ENCODE measurements at regions not wholly inside any gene's neighbourhood (a gene's known extent, or its start where the extent isn't known, plus 50 kb on each side); places are given as distances from the start of the nearest gene placed in this dataset.

DNA sequence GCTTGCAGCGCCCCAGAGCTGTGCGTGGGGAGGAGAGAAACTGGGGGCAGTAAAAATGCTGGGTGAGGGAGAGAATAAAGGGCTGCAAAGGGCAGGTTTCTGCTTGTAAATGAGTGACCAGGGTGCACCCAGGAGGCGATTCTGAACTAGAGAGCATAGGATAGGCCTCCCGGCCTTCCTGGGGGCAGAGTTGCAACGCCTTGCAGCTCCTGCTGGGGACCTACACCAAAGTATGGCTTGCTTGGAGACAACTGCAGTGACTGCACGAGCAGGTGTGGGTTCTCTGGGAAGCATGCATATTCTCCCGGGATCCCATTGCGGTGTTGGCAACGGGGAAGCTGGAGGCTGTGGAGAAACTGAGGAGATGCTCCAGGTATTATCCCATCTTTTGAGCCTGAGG, 111.6 kb upstream of the SPACA1 start:
- no peak for DNase-seq (ENCODE audit: low read depth)

DNA sequence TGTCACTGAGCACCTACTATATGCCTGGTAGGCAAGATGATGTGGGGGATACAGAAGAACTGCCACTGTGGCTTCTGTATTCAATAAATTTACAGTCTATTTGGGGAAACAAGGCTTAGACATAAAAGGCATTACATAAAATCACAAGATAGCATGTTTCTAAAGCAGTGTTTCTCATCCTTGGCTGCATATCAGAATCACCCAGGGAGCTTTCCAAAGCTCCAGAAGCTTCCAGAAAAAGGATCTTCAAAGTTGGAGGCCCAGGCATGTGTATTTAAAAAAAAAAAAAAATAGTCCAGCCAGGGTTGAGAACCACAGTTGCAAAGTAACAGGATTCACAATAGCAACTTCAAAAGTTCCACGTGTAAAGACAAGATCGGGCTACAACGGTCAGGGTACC, 112.4 kb upstream of the SPACA1 start:
- no peak for DNase-seq (ENCODE audit: low read depth)

DNA sequence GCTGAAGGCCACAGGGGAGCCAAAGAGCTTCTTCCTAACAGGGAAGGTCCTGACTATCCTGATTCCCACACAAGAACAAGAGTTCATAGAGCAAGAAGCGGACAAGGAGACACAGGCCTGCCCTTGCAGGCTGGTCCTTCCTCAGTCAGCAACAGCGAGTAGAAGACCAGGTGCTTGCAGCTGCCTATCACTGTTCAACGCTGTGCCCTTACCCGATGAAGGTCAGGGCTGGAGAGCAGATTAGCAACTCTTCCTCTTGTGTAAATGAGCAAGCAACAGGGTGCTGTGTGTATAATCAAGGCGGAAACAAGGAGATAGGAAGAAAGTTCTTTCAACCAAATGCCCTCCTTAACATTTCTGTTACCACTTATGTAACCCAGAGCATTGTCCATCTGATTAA, 115.3 kb upstream of the SPACA1 start:
- no peak for DNase-seq (ENCODE audit: low read depth)

DNA sequence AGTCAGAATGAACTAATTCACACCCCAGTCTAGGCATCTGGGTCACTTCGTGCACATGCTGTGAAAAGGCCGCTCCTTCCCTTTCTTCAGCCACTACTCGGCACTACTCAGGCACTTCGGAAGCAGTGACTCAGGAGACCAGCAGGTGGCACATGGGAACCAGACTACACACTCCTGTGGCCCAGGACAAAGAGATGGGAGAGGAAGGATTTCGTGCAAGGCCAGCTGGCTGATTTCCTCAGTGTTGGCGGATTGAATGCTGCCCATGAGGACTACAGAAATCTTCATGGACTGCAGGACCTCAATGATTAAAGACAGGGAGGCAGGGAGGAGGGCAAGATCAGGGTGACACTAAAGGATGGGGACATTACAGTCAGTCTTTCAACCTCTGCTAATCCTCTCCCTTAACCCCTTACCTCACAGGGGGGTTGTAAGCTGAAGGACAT, 117.8 kb upstream of the SPACA1 start:
- peak; percentile 19 for DNase-seq (ENCODE audit: low read depth)

DNA sequence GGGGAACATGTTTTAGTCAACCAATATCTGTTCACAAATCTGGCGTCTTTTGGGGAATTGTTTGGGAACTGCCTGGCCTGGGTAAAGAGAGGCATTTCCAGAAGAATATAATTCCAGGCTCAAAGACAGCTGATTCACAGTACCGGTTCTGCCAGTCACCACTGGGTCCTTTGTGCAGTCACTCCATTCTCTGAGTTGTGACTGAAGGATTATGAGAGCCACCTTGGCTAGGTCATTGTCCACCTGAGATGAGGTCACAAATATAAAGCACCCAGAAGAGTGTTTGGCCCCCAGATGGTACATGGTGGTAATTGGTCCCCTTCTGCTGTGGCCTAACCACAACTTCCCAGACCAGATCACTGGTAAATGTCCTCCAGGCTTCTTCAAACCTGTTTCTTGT, 121.0 kb upstream of the SPACA1 start:
- no peak for DNase-seq (ENCODE audit: low read depth)

DNA sequence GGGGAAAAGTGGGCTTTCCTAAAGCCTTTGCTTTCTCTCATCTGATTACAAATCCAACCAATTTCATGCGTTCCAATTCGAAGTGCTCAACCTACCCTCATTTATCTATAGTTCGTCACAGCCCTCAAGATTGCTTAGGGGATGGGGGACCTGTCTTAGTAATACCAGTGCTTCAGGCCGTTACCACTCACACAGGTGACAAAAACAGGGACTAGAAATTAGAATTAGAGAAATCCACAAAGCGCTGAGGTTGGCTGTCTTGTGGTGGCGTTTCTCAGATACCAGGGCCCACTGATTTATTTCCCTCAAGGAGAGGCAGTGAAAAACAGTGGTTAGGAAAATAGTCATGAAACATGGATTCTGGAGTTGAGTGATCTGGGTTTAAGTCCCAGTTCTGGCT, 121.6 kb upstream of the SPACA1 start:
- no peak for DNase-seq (ENCODE audit: low read depth)

DNA sequence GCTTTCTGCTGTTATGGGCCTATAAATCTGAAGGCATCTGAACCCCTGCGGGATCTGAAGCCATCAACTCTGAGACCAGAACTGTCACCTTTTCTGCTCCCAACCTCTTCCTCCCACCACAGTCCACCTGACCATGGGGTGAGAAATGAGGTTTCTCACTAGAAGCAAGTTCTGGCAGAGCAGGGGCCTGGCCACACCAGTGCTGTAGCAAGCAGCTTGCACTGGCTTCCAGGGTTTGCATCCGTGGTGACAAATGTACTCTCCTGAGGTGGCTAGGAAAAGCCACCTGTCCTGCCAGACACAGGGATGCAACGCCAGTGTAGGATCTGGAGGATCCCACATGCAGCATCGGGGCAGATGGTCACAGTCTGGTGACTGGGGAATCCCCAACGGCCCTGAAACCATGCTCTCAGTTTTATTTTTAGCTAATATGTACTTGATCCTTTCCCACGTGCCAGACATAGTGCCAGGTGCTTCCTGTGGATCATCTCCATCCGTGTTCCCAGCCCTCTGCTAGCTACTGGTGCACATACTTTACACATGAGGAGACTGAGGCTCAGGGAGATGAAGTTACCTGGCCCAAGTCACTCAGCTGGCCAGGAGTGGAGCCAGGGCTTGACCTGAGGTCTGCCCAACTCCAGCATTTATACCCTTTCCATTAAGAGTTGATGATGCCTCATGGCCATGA, 122.1 kb upstream of the SPACA1 start:
- peak; percentile 9 for DNase-seq (ENCODE audit: low read depth)

DNA sequence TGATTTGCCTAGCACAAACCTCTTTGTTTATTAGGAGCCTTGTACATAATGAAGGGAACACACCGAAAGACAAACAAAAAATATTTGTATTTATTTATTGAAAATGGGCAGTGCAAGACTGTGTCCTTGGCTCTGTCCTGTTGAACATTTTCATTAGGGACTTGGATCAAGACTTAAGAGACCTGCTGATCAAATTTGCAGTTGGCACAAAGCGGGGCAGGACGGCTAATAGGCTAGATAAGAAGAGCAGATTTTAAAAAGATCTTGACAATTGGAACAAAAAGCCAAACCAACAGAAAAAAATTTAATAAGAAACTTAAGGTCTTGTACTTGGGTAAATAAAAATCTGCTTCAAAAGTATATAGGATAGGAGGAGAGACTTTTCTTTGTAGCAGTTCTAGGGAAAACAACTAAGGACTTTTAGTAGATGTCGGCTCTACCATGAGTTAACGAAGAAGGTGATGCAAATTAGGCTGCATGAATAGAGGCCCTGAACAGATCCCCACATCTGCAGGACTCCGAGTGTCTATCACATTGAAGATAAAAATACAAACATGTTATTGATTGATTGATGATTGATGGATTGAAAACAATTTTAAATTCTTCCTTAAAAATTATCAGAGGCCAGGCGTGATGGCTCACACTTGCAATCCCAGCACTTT, 124.1 kb upstream of the SPACA1 start:
- DNase-seq (ENCODE audit: low read depth) = no peak

DNA sequence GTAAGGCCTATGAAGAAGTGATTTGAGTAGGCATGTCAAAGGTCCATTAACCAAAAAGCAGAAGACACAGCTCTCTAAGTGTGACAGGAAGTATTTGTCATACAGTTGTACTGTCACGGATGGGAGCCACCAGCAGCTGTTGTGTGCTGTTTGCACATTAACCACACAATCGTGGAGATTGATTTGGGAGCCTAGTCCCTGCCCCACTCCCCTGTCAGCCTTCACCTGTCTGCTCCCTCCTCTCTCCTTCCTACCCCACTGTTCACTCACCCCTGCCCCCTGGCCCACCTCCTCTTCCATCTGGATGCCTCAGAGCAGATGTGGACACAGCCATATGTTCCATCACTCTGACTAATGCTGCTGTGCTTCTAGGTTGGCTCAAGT, 124.7 kb upstream of the SPACA1 start:
- DNase-seq (ENCODE audit: low read depth) = no peak

DNA sequence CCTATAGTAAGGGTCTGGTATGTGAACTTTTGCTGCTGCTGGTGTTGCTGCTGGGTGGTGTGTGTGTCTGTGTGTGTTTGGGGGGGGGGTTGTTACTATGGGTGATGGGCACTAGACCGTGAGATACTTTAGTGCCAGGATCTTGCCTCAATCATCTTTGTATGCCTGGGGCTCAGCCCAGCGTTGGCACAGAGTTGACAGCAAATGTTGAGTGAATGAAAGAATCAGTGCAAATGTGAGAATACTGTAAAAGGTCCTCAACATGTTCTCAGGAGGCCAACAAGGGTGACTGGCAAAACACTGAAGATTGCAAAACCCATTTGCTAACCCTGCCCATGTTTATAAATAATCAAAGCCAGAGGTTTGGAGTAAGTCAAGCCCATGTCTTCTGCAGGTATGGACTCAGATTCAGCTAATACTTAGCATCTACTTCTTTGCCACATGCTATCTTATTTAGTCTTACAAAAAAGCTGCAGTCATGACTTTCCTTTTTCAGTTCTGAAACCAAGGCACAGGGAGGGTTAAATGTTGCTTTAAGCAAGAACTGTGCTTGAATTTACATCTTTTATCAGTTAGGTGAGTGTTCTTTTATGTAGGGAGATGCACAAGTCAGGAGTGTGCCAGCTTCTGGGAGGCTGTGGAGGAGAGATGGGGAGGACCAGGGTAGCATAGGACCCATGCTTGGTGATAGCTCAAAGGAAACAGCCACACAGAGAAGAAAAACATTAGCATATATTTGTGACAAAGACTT, 125.3 kb upstream of the SPACA1 start:
- no peak for DNase-seq (ENCODE audit: low read depth)

DNA sequence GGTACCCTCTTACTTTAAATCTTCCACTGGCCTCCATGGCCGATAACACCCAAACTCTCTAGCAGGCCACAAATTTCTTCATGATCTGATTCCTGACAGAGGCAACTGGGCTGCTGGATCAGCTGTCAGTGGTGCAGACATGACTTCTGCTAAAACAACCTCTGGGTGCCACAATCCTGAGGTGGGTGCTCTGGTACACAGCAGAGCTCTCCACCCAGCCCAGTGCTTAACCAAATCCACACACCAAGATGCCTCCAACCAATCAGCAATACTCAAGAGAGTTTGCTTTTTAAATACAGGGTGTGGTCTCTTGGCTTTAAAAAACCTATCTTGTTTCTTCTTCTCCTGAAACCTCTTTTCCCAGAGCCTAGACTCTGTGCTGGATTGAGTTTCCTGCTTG, 126.6 kb upstream of the SPACA1 start:
- DNase-seq (ENCODE audit: low read depth) = no peak

DNA sequence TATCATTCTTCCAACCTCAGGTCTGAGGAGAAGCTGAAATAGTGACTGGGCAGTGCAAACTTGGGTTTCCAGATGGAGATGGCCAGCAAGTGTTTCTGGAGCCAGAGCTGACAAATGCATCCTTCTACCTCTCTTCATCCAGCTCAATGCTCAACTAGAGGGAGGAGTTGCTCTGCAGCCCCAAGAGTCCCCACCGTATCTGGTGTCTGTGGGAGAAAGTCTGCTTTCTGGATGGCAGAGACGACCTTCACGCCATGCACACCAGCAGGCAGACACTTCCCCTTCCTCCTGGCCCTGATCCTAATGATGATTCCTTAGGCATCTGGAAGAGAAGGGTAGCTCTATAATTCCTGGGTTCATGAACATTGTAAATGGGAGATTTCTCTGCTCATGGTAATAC, 127.4 kb upstream of the SPACA1 start:
- DNase-seq (ENCODE audit: low read depth) = no peak

DNA sequence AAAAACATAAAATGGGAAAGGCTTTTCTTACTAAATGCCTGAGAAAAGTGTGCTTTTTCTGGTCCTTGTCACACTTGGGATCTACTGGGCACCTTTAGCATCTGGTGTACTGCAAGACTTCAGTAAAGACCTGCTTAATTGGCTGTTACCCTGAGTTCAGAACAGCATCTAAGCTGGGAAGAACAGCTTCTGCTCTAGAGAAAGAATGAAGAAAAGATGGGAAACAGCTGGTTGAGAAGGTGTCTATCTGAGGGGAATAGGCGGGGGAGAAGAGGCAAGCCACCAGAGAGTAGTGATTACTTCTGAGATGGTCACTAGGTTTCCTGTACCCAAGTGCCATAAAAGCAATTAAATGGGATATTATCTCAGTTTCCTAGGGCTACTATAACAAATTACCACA, 128.2 kb upstream of the SPACA1 start:
- DNase-seq (ENCODE audit: low read depth) = no peak

DNA sequence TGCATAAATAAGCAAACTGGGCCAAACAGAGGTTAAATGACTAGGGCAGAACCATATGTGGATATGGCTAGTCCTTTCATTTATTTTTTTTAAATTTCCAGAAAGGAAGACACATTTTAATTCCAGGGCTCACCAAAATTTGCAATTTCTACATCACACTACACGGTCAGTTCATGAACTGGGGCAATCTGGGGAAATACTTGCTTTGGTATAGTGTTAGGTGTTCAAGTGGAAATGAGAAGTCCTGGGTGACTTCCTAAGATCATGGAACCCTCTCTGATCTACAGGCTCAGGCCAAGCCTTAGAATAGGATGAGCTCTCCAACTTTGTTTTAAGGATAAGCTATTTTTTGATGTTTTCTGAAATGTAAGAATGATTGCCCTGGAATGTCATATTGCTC, 128.6 kb upstream of the SPACA1 start:
- no peak for DNase-seq (ENCODE audit: low read depth)

DNA sequence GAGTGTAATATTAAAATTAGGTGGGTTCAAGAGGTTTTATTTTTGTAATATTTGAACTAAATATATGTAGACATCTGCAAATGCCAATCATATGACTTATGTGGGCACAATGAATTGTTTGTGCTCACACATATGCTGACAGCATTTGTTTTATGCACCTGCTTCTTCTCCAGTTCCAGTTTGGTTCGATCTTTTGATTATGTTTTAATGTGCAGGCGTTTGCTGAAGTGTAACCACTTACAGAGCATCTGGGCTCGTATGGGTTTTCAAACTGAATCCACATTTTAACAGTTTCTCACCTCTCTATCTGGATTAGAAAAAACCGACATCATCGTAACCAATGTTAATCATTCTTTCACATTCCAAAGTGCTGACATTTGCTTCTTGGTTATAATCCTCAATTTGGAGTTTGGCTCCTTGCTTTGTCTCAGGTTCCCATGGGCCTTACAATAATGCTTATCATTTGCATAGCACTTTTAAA, 129.1 kb upstream of the SPACA1 start:
- no peak for DNase-seq (ENCODE audit: low read depth)

DNA sequence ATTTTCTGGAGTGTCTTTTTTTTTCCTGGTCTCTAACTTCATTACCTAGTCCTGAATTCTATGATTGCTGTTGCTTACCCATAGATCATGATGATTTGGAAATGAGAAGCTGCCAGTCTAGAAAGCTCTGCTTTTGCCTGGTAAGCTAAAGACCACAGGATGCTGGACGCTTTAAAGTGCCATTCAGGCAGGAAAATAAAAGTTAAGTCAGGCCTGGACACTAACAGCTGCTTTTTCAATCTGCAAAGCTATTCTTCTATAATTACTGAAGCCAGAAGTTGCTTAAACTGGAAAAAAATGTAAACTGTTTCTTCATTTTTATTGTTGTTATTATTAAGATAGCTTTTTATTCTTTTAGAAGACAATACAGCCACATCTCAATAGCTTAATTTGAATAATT, 129.8 kb upstream of the SPACA1 start:
- no peak for DNase-seq (ENCODE audit: low read depth)

DNA sequence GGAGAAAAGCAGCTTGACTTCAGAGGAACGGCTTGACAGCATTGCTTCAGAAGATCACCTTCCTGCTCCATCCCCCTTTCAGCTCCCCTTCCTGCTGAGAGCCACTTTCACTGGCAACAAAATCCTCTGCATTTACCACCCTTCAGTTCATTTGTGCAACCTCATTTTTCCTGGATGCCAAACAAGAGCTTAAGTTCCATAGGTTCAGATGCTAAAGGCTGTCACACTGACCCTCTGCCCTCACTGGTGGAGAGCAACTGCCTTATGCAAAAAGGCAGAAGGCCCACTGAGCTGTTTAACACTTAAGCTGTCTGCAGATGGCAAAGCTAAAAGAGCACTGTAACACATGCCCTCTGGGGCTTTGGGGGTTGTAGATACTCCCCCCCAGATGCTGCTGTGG, 131.2 kb upstream of the SPACA1 start:
- no peak for DNase-seq (ENCODE audit: low read depth)

DNA sequence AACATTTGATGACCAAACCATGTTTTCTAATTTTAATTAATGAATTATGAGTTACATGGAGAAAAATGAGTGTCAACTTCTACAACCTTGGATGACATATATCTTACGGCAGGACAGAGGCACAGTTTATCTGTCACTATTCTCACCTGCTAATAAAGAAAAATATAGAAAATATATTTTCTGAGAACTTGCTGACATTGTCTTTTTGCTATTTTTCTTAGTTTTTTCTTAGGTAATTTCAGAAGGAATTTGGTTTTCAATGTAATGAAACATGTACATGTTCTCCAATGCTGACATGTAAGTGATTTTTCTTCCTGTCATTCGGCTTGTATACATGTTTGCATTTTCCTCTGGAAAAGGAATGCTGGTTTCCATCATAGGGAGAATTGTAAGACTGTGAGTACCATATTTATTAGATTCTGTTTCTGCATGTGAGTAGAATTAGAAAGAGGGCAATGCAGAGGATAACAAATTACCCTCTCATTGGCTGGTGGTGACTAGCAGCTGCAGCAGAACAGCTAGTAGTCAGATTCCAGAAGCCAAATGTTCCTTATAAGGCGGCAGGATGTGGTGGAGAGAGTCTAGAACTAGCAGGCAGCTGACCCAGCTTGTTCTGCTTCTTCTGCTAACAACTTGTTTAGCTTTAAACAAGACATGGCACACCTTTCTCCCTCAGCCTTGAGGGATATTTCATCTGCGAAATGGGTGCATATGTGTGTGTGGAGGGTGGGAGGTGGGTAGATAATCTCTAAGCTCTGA, 132.8 kb upstream of the SPACA1 start:
- no peak for DNase-seq (ENCODE audit: low read depth)

DNA sequence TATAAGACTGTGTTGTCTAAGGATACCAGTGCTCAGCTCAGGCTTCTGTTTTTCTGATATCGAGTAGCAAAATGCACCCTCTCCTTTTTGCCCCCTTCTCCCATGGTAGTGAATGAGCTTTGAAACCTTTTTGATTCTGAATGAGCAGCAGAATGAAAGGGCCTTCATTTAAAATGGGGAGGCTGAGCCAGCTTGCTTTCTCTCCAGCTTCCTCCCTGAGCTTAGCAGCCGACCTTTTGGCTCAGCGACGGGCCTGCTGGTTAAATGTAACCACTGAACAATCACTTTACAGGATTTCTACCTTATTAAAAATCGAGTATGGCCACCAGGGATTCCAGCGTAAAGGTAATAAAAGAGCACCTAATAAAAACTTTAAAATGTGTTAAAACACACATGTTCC, 133.7 kb upstream of the SPACA1 start:
- DNase-seq (ENCODE audit: low read depth) = no peak

DNA sequence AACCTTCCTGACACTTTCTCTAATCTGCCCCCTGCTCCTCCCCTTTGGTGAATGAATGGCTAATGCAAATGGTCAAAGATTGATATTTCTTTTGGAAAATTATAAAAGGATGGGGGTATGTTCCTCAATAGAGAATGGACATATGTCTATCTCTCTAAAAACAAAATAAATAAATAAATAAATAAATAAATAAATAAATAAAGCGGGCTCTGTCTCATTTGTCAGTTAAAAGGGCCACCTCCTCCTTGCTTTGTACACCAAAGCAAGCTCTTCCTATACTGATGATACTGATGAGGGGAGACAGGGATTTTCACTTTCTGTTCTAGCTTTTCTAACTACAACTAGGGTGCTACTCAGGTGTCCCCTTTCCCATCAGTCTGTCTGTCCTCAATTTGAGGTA, 135.5 kb upstream of the SPACA1 start:
- no peak for DNase-seq (ENCODE audit: low read depth)

DNA sequence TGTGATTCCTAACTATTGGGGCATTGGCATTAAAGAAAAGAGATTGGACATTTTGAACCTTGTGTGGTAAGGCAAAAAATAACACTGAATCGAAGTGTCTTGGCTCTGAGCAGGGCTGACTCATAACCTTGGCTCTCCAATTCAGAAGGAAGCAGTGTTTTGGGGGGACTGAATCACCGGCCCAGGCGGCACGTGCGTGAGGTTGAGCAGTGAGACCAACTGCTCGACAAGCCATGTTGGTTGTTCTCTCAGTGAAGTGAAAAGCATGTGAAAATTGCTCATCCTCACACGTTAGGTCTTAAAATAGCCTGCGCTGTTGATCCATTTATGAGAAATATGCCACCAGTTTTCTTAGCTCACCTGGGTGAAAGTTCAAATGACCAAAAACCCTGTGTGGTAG, 137.8 kb upstream of the SPACA1 start:
- no peak for DNase-seq (ENCODE audit: low read depth)

DNA sequence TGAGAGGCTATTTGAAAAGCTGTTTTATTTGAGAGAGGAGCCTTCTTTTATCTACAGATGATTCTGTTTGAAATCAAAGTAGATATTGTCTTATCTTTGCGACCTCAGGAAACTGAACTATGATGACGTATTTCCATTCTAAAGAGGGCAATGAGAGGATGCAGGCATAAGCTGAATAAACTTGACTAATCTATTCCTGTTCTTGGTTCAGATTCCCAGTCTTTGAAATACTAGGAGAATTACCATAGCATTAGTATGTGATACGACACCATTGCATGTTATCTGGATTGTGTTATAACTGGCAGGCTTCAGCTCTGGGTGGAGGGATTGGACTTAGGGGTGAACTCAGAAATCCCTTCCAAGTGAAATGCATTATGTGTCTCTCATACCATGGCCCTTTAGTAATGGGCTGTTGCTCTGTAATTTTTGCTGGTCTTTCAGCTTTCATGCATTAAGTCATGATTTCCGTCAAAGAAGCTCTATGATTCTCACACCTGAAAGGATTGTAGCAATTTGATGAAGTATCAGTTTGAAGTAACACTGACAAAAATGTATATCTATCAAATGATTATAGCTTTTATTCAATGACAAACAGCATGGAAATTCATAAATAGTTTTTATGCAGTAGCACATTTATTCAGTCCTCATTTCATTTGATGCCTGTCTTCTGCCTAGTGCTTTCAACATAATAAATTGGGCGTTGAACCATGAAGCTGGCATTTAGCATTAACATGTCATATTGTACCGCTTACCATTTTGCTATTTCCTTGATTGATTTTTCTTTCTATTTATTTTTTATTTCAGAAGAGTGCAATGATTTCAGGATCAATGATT, 138.4 kb upstream of the SPACA1 start:
- DNase-seq (ENCODE audit: low read depth) = no peak

All from activated gamma-delta T cell treated with anti-CD3 and anti-CD28 coated beads, Interleukin-2, amount 50 U/mL, for 16 hours (primary cell).